Ovary (tissue), 7 donors: ENCODE measurements at regions not wholly inside any gene's neighbourhood (a gene's known extent, or its start where the extent isn't known, plus 50 kb on each side); places are given as distances from the start of the nearest gene placed in this dataset.

Source experiments
- DNase-seq, 5 donors: peaks; one replicate each; pipeline ENCODE4 v3.0.0-alpha.2; 2019 to 2020
- H3K27ac ChIP-seq, 2 donors: fragments of 200-600 bp; one replicate each; pipeline versions ENCODE4 v1.5.1 to v1.8.0; 2019 to 2022
- H3K27me3 ChIP-seq: fragments of 200-600 bp; one replicate; pipeline ENCODE4 v1.8.0; 2022
- H3K36me3 ChIP-seq: fragments of 200-600 bp; sonication (generic); one replicate; pipeline ENCODE4 v1.5.1; 2019
- H3K4me1 ChIP-seq: one replicate; pipeline ENCODE4 v1.8.1; 2013; ENCODE audit warnings: mild to moderate bottlenecking, moderate library complexity; ENCODE audit not compliant: insufficient read depth
- H3K4me3 ChIP-seq: fragments of 200-600 bp; sonication (generic); one replicate; pipeline ENCODE4 v1.5.1; 2017
- H3K9me3 ChIP-seq, 2 donors: fragments of 200-600 bp in 1 of 2; sonication (generic) in 1 of 2; one replicate each; pipeline versions ENCODE4 v1.5.1 to v1.8.1; 2013 to 2019; ENCODE audit warnings: mild to moderate bottlenecking in 1 of 2, moderate library complexity in 1 of 2
- EP300 ChIP-seq: sonication (generic); formaldehyde crosslinking; IDR thresholded peaks from one replicate; pipeline ENCODE4 v1.6.1; 2017; ENCODE audit warnings: antibody characterized with exemption
- POLR2A ChIP-seq: fragments of 450-650 bp; IDR thresholded peaks from one replicate; pipeline ENCODE4 v1.6.1; 2017; ENCODE audit warnings: antibody characterized with exemption, mild to moderate bottlenecking, moderate library complexity
- whole genome bisulfite sequencing, 3 donors: extraction: QIAGEN DNeasy Blood & Tissue Kit in 1 of 3; methylation state at CpG; one replicate each; pipeline versions ENCODE4 v1.1.5 to v1.1.7; 2013 to 2017; 5-methylcytosine and 5-hydroxymethylcytosine counted together
- intact Hi-C, 4 donors: fragments of 100-400 bp; cut with DNase I; formaldehyde crosslinking; loops; one replicate each; pipeline versions ENCODE4 v1.11.0 to v1.15.1; 2022 to 2023
- TF ChIP-seq, protein P1 (sequence below), 3 donors: fragments of 450-650 bp in 2 of 3; fragments of 200-600 bp in 1 of 3; IDR thresholded peaks; one replicate each; pipeline versions ENCODE4 v1.5.1 to v1.8.0; 2016 to 2022; ENCODE audit warnings: antibody characterized with exemption in 3 of 3, mild to moderate bottlenecking in 1 of 3
- donor health status: DM: no; HTN: no; CAD: no; lungs with moderate emphysema.
- donor health status: DM: no; HTN: no; CAD: no.
- donor health status: Bipolar disorder and iron deficiency.
- donor health status: DM: no; HTN: no; CAD: no.
- donor health status: DM: yes; HTN: yes; CAD: no.

- WGBS, 3 donors: 89 to 96% (median 92%) methylated on average over 2 of the region's 2 CpGs
Observed at GRCh38 chr3:94187697-94188096, 124.8 kb downstream of the NSUN3 start.

GRCh38 chr3:94195381-94195780 is 132.5 kb downstream of the NSUN3 start:
- H3K36me3 ChIP-seq: no peaks in the 10 kb centered on the region
- TF ChIP-seq POLR2A: no peak
- TF ChIP-seq, protein P1, sequence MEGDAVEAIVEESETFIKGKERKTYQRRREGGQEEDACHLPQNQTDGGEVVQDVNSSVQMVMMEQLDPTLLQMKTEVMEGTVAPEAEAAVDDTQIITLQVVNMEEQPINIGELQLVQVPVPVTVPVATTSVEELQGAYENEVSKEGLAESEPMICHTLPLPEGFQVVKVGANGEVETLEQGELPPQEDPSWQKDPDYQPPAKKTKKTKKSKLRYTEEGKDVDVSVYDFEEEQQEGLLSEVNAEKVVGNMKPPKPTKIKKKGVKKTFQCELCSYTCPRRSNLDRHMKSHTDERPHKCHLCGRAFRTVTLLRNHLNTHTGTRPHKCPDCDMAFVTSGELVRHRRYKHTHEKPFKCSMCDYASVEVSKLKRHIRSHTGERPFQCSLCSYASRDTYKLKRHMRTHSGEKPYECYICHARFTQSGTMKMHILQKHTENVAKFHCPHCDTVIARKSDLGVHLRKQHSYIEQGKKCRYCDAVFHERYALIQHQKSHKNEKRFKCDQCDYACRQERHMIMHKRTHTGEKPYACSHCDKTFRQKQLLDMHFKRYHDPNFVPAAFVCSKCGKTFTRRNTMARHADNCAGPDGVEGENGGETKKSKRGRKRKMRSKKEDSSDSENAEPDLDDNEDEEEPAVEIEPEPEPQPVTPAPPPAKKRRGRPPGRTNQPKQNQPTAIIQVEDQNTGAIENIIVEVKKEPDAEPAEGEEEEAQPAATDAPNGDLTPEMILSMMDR (IDR thresholded peaks at IDR 0.05): no peak
- H3K9me3 ChIP-seq: no peaks in the 10 kb centered on the region
- 88 to 93% (median 93%) methylated on average over 2 of the region's 2 CpGs for WGBS, 3 donors
- no peaks in the 10 kb centered on the region for H3K27me3 ChIP-seq
- intact Hi-C loops: no loop called here
- H3K4me1 ChIP-seq: no peaks in the 10 kb centered on the region
- no peak overlapping the region for H3K27ac ChIP-seq
- H3K4me3 ChIP-seq: no peak overlapping the region
- DNase-seq: no peak

More at GRCh38 chr3:94187697-94188096, 124.8 kb downstream of the NSUN3 start:
- TF ChIP-seq, protein P1 (IDR thresholded peaks at IDR 0.05): no peak
- TF ChIP-seq POLR2A (no peak), EP300 (no peak)
- intact Hi-C loops: no loop called here
- no peak for DNase-seq
- H3K9me3 ChIP-seq: no peaks in the 10 kb centered on the region
- H3K36me3 ChIP-seq: no peaks in the 10 kb centered on the region
- no peaks in the 10 kb centered on the region for H3K4me1 ChIP-seq
- no peak overlapping the region for H3K4me3 ChIP-seq
- no peaks in the 10 kb centered on the region for H3K27me3 ChIP-seq
- H3K27ac ChIP-seq: no peak overlapping the region

DNA sequence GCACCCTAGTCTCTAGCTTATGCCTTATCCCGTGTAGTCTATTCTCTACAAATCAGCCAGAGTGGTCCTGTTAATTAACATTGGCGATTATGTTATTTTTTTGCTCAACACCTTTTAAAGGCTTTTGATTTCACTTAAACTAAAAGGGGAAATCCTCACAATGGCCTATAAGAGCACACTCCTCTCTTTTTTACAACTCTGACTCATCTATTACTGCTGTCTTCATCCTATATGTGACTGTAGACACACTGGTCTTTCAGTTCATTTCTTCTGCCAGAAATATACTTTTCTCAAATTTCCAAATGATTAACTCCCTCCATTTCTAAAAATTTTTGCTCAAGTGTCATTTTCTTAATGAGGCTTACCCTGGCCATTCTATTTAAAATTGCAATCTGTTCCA is 143.4 kb downstream of the NSUN3 start:
- DNase-seq: no peak
- no peak overlapping the region for H3K27ac ChIP-seq
- intact Hi-C loops: no loop called here
- H3K36me3 ChIP-seq: no peaks in the 10 kb centered on the region
- no peaks in the 10 kb centered on the region for H3K9me3 ChIP-seq
- 92 to 95% (median 94%) methylated on average over 2 of the region's 2 CpGs for WGBS, 3 donors
- H3K27me3 ChIP-seq: no peaks in the 10 kb centered on the region
- H3K4me1 ChIP-seq: no peaks in the 10 kb centered on the region
- TF ChIP-seq, protein P1 (IDR thresholded peaks at IDR 0.05): no peak
- TF ChIP-seq EP300 (no peak), POLR2A (no peak)
- H3K4me3 ChIP-seq: no peak overlapping the region

DNA sequence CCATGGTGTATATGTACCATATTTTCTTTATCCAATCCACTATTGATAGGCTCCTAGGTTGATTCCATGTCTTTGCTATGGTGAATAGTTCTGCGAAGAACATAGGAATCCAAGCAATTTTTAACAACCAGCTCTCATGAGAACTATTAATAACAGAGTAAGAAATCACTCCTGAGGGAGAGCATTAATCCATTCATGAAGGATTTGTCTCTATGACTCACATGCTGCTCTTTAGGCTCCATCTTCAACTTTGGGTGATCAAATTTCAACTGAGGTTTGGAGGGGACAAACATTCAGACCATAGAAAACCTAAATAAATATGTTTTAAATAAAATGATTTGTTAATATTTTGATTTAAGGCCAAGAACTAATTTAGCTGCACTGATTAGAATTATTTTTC is 147.4 kb downstream of the NSUN3 start:
- Histone ChIP-seq H3K27me3 (no peaks in the 10 kb centered on the region), H3K36me3 (no peaks in the 10 kb centered on the region), H3K27ac (no peak overlapping the region), H3K9me3 (no peaks in the 10 kb centered on the region), H3K4me1 (no peaks in the 10 kb centered on the region), H3K4me3 (no peak overlapping the region)
- 94 to 95% (median 95%) methylated on average over 1 of the region's 1 CpG for WGBS, 3 donors
- intact Hi-C loops: no loop called here
- TF ChIP-seq POLR2A (no peak), EP300 (no peak)
- TF ChIP-seq, protein P1 (IDR thresholded peaks at IDR 0.05): no peak
- DNase-seq: no peak

GRCh38 chr3:94217406-94217805 is 154.5 kb downstream of the NSUN3 start:
- H3K27ac ChIP-seq: no peak overlapping the region
- no peaks in the 10 kb centered on the region for H3K36me3 ChIP-seq
- WGBS, 3 donors: 78 to 82% (median 78%) methylated on average over 4 of the region's 4 CpGs
- no peaks in the 10 kb centered on the region for H3K27me3 ChIP-seq
- TF ChIP-seq, protein P1 (IDR thresholded peaks at IDR 0.05): no peak
- TF ChIP-seq POLR2A (no peak), EP300 (no peak)
- no peak overlapping the region for H3K4me3 ChIP-seq
- H3K9me3 ChIP-seq: no peaks in the 10 kb centered on the region
- intact Hi-C loops: no loop called here
- H3K4me1 ChIP-seq: no peaks in the 10 kb centered on the region
- DNase-seq: no peak
